Mucosa of descending colon (tissue), 3 donors: ENCODE measurements at regions not wholly inside any gene's neighbourhood (a gene's known extent, or its start where the extent isn't known, plus 50 kb on each side); places are given as distances from the start of the nearest gene placed in this dataset.

Source experiments
- ATAC-seq: fragments of 200-7000 bp; cut with Tn5 transposase; one replicate; pipeline ENCODE4 v1.9.1; 2020; ENCODE audit warnings: mild to moderate bottlenecking, moderate library complexity
- DNase-seq, 3 donors: peaks; one replicate each; pipeline ENCODE4 v3.0.0-alpha.2; 2020
- H3K36me3 ChIP-seq: fragments of 200-600 bp; one replicate; pipeline ENCODE4 v1.8.0; 2021; ENCODE audit warnings: low read depth, mild to moderate bottlenecking
- H3K4me1 ChIP-seq: fragments of 200-600 bp; one replicate; pipeline ENCODE4 v1.8.0; 2021; ENCODE audit warnings: low read depth, mild to moderate bottlenecking
- H3K4me3 ChIP-seq: fragments of 200-600 bp; one replicate; pipeline ENCODE4 v1.8.0; 2021; ENCODE audit warnings: mild to moderate bottlenecking
- H3K9me3 ChIP-seq: fragments of 200-600 bp; one replicate; pipeline ENCODE4 v1.8.0; 2021; ENCODE audit warnings: mild to moderate bottlenecking
- CTCF ChIP-seq: fragments of 200-600 bp; IDR thresholded peaks from one replicate; pipeline ENCODE4 v1.8.0; 2022; ENCODE audit warnings: antibody characterized with exemption, mild to moderate bottlenecking
- intact Hi-C, 2 donors: fragments of 100-400 bp; cut with DNase I in 1 of 2; cut with micrococcal nuclease in 1 of 2; formaldehyde crosslinking; loops; one replicate each; pipeline versions ENCODE4 v1.11.0 to v1.11.1; 2022; cut with DNase I, micrococcal nuclease
- donor health status: DM: no; HTN: no; CAD: no; lungs with moderate emphysema.
- donor health status: DM: no; HTN: no; CAD: no.
- donor health status: DM: no; HTN: yes; CAD: no.

GRCh38 chr5:68099327-68099726, 116.2 kb upstream of the PIK3R1 start:
- Histone ChIP-seq H3K4me3 (no peak overlapping the region), H3K36me3 (no peaks in the 10 kb centered on the region), H3K9me3 (no peaks in the 10 kb centered on the region), H3K4me1 (no peaks in the 10 kb centered on the region)
- DNase-seq (no peak), ATAC-seq (no peak)
- intact Hi-C loops = no loop called here
- TF ChIP-seq CTCF = no peak

GRCh38 chr5:68093455-68094159, 121.9 kb upstream of the PIK3R1 start:
- intact Hi-C loops = no loop called here
- DNase-seq (no peak), ATAC-seq (no peak)
- Histone ChIP-seq H3K4me3 (no peak overlapping the region), H3K9me3 (no peaks in the 10 kb centered on the region), H3K4me1 (no peaks in the 10 kb centered on the region), H3K36me3 (no peaks in the 10 kb centered on the region)
- no peak for TF ChIP-seq CTCF

- TF ChIP-seq CTCF = no peak
- ATAC-seq = no peak
These were observed 127.3 kb upstream of the PIK3R1 start for GRCh38 chr5:68088302-68088701.

GRCh38 chr5:68087866-68088265, 127.7 kb upstream of the PIK3R1 start:
- H3K9me3 ChIP-seq = no peaks in the 10 kb centered on the region
- no peak for DNase-seq
- H3K36me3 ChIP-seq = no peaks in the 10 kb centered on the region
- H3K4me1 ChIP-seq = no peaks in the 10 kb centered on the region
- ATAC-seq = no peak
- intact Hi-C loops = no loop called here
- no peak for TF ChIP-seq CTCF
- H3K4me3 ChIP-seq = no peak overlapping the region

More at GRCh38 chr5:68088302-68088701, 127.3 kb upstream of the PIK3R1 start:
- H3K36me3 ChIP-seq = no peaks in the 10 kb centered on the region
- H3K4me1 ChIP-seq = no peaks in the 10 kb centered on the region
- intact Hi-C loops = no loop called here
- H3K4me3 ChIP-seq = no peak overlapping the region
- H3K9me3 ChIP-seq = no peaks in the 10 kb centered on the region
- DNase-seq = no peak

GRCh38 chr5:68086857-68087256, 128.7 kb upstream of the PIK3R1 start:
- intact Hi-C loops = no loop called here
- H3K4me1 ChIP-seq = no peaks in the 10 kb centered on the region
- peak; percentile 35 for ATAC-seq

More at GRCh38 chr5:68086857-68087256, 128.7 kb upstream of the PIK3R1 start:
- no peaks in the 10 kb centered on the region for H3K9me3 ChIP-seq
- no peaks in the 10 kb centered on the region for H3K36me3 ChIP-seq
- TF ChIP-seq CTCF = no peak
- no peak overlapping the region for H3K4me3 ChIP-seq
- DNase-seq = peak in 1 of 3 donors; percentile 23
